GM12872 (cell line): ENCODE measurements at regions not wholly inside any gene's neighbourhood (a gene's known extent, or its start where the extent isn't known, plus 50 kb on each side); places are given as distances from the start of the nearest gene placed in this dataset.

Experiments
- CTCF ChIP-seq: IDR thresholded peaks from 3 replicates; pipeline ENCODE4 v1.5.1; 2011; ENCODE audit warnings: low read depth, mild to moderate bottlenecking, low read length, moderate library complexity; ENCODE audit not compliant: insufficient read depth

DNA sequence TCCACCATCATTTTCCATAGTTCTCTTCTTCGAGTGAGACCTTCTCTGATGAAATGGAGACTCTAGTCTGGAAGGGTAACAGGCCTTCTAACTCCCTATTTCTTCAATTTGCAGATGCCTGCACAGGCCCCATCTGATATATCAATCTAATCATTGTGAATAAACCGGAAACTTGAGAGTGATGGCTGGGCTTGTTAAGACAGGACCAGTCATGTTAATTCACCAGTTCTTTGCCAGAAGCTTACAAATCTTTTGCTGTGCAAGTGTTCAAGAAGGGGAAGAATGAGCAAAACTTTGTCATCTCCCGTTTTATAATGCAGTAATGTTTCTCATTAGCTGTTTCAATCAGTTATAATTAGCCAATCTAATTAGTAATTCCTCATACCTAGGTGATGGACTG is 1561.3 kb upstream of the GOT2 start:
- TF ChIP-seq CTCF: no peak

GRCh38 chr16:60285794-60286193 is 1551.7 kb upstream of the GOT2 start:
- no peak for TF ChIP-seq CTCF

GRCh38 chr16:60279061-60279665 is 1545.0 kb upstream of the GOT2 start:
- no peak for TF ChIP-seq CTCF

- no peak for TF ChIP-seq CTCF
Observed at GRCh38 chr16:60274431-60275019, 1540.4 kb upstream of the GOT2 start.

DNA sequence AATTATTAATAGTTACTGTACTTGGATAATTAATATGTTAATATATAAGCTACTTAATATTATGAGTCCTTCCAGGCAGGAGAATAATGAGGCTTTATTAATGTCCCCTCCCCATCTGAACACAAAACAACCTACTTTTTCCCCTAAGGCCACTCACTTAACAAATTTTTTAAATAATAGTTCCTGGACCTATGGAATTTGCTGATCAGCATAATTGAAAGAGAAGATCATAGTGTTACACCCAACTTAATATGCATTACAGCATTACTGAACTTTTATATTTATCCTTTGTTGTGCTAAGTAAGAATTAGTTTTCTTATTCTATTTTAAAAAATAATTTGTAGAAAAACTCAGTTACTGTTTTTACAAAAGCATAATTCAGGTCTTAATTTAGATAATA is 1537.7 kb upstream of the GOT2 start:
- TF ChIP-seq CTCF: no peak

GRCh38 chr16:60271025-60271771 is 1537.1 kb upstream of the GOT2 start:
- TF ChIP-seq CTCF: no peak

- no peak for TF ChIP-seq CTCF
Observed at GRCh38 chr16:60261425-60261824, 1527.3 kb upstream of the GOT2 start.
